Memory B cell (primary cell): ENCODE measurements at regions not wholly inside any gene's neighbourhood (a gene's known extent, or its start where the extent isn't known, plus 50 kb on each side); places are given as distances from the start of the nearest gene placed in this dataset.

Experiments used
- ATAC-seq: fragments of 150-1000 bp; cut with Tn5 transposase; 2 replicates; pipeline ENCODE4 v1.10.0; 2021; ENCODE audit warnings: low read depth, mild to moderate bottlenecking, moderate library complexity
- DNase-seq, 2 donors: peaks; one replicate each; pipeline ENCODE4 v3.0.0; 2022; ENCODE audit warnings: low spot score in 2 of 2
- H3K27ac Mint-ChIP-seq: one replicate; pipeline ENCODE4 v1.8.0; 2022; ENCODE audit warnings: mild to moderate bottlenecking, moderate library complexity, mixed read lengths
- H3K27me3 Mint-ChIP-seq: one replicate; pipeline ENCODE4 v1.8.0; 2022; ENCODE audit warnings: mixed read lengths
- H3K36me3 Mint-ChIP-seq: one replicate; pipeline ENCODE4 v1.8.0; 2022; ENCODE audit warnings: mild to moderate bottlenecking, mixed read lengths
- H3K4me1 Mint-ChIP-seq: one replicate; pipeline ENCODE4 v1.8.0; 2022; ENCODE audit warnings: mixed read lengths
- H3K4me3 Mint-ChIP-seq: one replicate; pipeline ENCODE4 v1.8.0; 2022; ENCODE audit warnings: mild to moderate bottlenecking, moderate library complexity, mixed read lengths
- H3K9me3 Mint-ChIP-seq: one replicate; pipeline ENCODE4 v1.8.0; 2022; ENCODE audit warnings: mixed read lengths

DNA sequence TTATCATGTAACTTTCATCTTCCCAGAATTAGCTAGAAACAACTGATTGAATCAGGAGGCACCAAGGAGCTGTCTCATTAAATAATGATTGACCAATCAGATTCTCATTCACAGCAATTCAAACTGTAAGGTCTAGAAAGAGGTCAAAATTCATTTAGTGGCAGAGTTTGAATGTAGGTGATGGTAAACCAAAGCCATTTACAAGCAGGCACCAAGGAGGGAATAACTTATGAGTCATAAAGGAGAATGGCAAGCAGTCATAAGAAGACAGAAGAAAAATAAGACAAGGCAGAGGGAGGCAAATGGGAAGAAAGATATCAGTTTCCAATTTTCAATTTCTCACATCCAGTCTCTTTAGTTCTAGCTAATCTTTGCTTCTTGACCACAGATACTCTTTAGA, 52.9 kb upstream of the DEFB112 start:
- peaks cover 3% of the 10 kb centered on the region for H3K9me3 Mint-ChIP-seq
- no peaks in the 10 kb centered on the region for H3K4me1 Mint-ChIP-seq
- H3K4me3 Mint-ChIP-seq, result no peak overlapping the region
- no peaks in the 10 kb centered on the region for H3K36me3 Mint-ChIP-seq
- H3K27ac Mint-ChIP-seq, result no peak overlapping the region
- ATAC-seq (no peak), DNase-seq (no peak)
- no peaks in the 10 kb centered on the region for H3K27me3 Mint-ChIP-seq

DNA sequence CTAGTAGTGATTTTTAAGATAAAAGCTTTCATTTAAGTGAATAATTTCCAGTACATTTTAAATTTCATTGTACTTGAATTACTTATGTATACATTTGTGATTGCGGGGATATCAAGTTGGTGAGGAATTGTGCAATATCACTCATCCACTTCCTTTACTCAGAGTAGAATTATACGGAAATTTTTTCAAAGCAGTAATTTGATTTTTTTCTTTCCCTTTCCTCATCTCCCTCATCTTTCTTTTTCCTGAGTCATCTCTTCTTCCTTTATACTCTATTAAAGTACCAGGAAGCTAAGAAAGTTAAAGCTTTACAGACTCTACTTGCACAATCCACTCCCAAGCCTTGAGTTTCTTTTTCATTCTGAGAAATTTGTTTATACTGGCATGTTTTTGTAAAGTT, 60.9 kb upstream of the DEFB112 start:
- Mint-ChIP-seq H3K27ac (no peak overlapping the region), H3K9me3 (no peaks in the 10 kb centered on the region), H3K4me3 (no peak overlapping the region), H3K27me3 (no peaks in the 10 kb centered on the region), H3K4me1 (no peaks in the 10 kb centered on the region), H3K36me3 (no peaks in the 10 kb centered on the region)
- no peak for ATAC-seq
- no peak for DNase-seq

DNA sequence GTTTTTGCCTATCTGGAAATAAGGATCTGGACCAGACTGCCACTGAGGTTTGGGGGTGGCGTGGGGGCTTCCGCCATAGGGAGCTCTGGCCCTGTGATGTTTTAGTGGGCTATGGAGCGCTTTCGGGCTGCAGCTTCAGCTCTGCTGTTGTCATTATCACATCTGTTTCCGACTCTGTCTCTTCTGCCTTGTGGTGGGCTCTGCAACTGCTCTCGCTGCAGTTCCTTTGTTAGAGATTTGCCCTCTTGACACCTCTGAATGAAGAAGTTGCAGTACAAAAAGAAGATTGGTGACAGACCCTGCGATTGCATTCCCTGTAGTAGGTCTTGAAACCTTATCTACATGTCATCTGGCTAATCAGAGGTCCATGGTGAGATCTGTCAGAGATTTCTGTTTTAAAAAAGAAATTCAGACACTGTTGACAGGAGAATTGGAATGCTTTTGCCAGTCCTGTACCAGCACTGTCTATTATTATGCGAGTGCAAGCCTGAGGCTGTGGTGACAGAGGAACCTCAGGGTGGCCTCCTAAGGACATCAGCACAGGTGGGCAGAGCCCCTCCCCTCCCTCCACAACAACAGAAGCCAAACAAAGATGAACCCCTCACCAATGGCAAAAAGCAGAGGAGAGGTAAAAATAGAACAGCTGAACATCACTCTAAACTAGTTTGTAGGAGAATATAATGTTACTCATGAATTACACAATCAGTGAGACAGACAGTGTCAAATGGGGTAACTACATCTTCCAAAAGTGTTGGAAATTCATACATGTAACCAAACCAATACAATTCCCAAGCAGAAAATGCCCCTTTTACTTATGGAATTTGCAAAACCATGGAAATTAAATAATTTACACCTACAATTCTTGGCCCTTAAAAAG, 63.5 kb upstream of the DEFB112 start:
- no peak for DNase-seq

DNA sequence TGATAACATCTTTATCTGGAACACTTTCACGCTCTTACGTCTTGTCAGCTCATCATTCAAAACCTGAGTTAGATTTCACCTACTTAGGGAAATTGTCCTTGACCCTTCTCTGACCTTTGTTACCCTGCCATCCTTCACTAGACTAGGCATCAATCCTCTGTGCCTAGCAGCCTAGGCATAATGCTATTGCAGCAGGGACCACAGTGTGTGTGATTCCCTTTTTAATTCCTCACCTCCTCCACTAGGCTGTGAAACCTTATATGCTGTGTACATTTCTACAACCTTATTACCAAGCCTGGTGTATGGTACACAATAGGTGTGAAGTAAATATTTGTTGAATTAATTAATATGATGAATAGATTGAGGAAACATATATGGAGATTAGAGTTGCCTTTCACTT, 66.7 kb upstream of the DEFB112 start:
- DNase-seq (no peak), ATAC-seq (no peak)
- H3K4me1 Mint-ChIP-seq, result no peaks in the 10 kb centered on the region
- no peaks in the 10 kb centered on the region for H3K27me3 Mint-ChIP-seq
- no peak overlapping the region for H3K4me3 Mint-ChIP-seq
- H3K36me3 Mint-ChIP-seq, result no peaks in the 10 kb centered on the region
- H3K27ac Mint-ChIP-seq, result no peak overlapping the region
- peaks cover 5% of the 10 kb centered on the region for H3K9me3 Mint-ChIP-seq

More for the DNA sequence above, 63.5 kb upstream of the DEFB112 start:
- Mint-ChIP-seq H3K9me3 (peaks cover 2% of the 10 kb centered on the region), H3K4me3 (no peak overlapping the region), H3K27ac (no peak overlapping the region), H3K27me3 (no peaks in the 10 kb centered on the region), H3K4me1 (no peaks in the 10 kb centered on the region), H3K36me3 (no peaks in the 10 kb centered on the region)
- no peak for ATAC-seq

DNA sequence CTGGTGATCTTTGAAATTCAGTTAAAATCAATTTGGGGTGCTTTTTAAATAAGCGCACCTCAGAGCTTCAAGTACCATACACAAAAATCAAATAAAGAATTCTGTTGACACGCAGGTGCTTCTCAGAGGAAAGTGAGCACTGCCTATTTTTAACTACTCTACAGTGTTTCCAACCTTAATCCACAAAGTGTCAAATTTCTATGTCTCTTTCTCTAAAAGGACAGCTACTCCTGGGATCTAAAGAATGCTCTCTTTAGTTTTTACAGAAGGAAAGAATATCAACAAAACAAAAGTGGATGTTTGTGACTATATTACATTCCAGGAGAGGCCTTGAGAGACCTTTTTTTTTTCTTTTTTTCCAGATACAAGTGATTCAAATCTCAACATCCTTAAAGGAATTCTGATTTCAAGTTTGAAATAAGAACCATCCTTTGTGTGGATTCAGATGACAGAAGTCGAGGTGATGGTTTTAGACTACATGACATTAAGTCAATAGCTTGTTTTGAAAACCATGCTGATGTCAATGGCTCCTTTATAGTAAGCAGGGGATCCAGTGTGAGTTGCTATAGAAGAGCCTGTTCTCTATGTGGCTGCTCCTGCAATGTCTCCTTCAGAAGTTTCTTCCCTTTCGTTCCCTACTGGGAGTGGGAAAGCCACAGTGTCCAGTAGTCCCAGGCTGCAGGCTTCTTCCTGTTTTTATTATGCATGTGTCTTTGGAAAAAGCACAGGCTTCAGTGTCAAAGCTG, 67.2 kb upstream of the DEFB112 start:
- Mint-ChIP-seq H3K4me3 (no peak overlapping the region), H3K4me1 (no peaks in the 10 kb centered on the region), H3K27me3 (no peaks in the 10 kb centered on the region), H3K36me3 (no peaks in the 10 kb centered on the region), H3K9me3 (peaks cover 5% of the 10 kb centered on the region), H3K27ac (no peak overlapping the region)
- no peak for ATAC-seq
- DNase-seq, result no peak

DNA sequence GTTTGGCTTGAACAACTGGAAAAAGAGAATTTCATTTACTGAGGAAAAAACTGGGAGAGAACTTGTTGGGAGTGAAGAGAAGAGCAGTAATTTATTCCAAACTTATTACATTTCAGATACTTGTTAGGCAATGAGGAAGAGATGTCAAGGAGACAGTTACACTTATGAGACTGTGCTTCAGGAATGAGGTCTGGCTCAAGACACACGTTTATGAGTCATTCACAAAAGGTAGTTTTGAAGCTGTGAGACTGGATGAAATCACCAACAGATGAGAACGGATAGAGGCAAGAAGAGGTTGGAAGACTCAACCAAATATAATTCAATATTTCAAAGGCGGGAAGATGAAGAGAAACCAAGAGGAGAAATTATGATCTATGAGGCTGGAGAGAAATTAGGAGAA, 70.6 kb upstream of the DEFB112 start:
- Mint-ChIP-seq H3K27ac (no peak overlapping the region), H3K27me3 (no peaks in the 10 kb centered on the region)

DNA sequence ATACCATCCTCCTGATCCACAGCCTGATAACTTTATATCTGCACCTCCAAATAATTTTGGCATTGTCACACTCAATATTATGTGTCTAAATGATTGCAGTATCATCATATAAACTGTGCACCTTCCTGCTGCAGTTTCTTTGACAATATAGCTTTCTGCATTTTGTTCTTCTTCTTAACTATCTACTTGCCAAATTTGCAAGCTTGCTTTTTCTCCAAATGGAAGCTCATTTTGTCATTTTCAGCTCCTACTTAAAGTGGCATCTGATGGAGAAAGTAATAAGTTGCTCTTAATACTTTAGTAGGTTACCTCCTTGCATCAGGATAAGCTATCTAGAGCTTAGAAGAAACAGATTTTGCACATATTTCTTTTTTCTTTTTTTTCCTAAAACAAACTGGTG, 74.0 kb upstream of the DEFB112 start:
- no peak for ATAC-seq
- no peak for DNase-seq
- Mint-ChIP-seq H3K9me3 (peaks cover 4% of the 10 kb centered on the region), H3K36me3 (no peaks in the 10 kb centered on the region), H3K27ac (no peak overlapping the region), H3K4me1 (no peaks in the 10 kb centered on the region), H3K4me3 (no peak overlapping the region), H3K27me3 (no peaks in the 10 kb centered on the region)

More for the DNA sequence above, 70.6 kb upstream of the DEFB112 start:
- Mint-ChIP-seq H3K36me3 (no peaks in the 10 kb centered on the region), H3K4me3 (no peak overlapping the region), H3K9me3 (peaks cover 5% of the 10 kb centered on the region), H3K4me1 (no peaks in the 10 kb centered on the region)
- DNase-seq (no peak), ATAC-seq (no peak)

DNA sequence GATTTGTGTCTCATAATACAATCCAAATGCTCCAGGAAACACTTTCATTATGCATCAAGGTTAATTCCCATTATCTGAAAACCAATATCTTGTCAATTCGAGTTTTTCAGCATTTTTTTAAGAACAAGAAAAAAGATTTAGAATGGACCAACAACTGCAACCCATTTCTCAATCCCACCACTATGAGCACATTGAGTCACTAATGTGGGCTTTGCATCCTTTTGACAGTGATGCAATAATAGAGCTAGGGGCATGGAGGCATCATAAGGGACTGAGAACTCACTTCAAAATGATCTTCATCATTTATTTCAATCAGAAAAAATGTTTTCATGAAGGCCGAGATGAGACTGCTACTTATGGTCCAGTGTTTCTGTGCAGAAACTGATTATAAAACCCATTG, 74.8 kb upstream of the DEFB112 start:
- Mint-ChIP-seq H3K4me3 (no peak overlapping the region), H3K4me1 (no peaks in the 10 kb centered on the region), H3K9me3 (peaks cover 4% of the 10 kb centered on the region), H3K27me3 (no peaks in the 10 kb centered on the region), H3K36me3 (no peaks in the 10 kb centered on the region), H3K27ac (no peak overlapping the region)
- no peak for ATAC-seq
- DNase-seq, result no peak

DNA sequence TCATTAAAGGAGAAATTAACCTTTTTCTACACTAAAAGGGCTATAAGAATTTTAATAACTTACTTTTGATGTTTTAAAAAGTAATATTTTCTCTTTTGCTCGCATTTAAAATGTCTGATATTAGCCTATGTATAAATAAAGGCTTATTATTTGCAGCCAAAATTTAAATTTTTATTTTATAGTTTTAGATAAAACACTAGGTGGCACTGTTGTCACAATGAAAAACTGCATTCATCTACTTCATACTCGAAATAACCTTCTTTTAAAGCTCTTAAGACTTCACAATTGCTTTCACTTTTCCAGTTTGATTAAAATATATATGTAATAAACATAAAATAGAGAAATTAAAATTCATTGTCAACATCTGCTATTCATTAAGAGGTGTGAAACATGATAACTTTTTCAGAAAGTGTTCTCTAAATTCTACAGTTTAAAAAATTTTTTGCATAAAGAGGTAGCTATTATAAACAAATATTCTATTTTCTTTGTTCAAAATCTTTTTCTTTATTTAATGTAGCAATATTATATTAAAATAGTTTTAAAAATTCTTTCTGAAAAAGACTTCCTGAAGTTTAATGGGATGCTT, 78.8 kb upstream of the DEFB112 start:
- Mint-ChIP-seq H3K27ac (no peak overlapping the region), H3K27me3 (no peaks in the 10 kb centered on the region), H3K36me3 (no peaks in the 10 kb centered on the region), H3K9me3 (no peaks in the 10 kb centered on the region), H3K4me3 (no peak overlapping the region), H3K4me1 (no peaks in the 10 kb centered on the region)
- ATAC-seq (no peak), DNase-seq (no peak)

DNA sequence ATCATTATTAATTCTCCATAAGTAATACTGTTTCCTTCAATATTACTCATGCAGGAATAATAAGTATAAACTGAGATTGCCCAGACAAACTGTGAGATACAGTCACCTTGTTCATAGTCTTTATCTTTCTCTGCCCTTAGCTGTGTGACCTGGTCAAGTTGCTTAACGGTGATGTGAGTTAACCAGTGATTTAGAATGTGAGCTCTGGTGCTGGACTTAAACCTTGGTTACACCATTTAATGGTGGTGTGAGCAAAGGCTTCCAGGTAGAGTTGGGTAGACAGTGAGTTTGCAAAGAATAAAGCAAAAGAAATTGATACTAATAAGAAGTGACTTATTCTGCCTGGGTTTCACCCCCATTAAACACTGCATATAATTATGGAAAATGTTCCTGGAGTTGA, 86.2 kb upstream of the DEFB112 start:
- H3K36me3 Mint-ChIP-seq, result no peaks in the 10 kb centered on the region
- no peak overlapping the region for H3K27ac Mint-ChIP-seq
- no peaks in the 10 kb centered on the region for H3K4me1 Mint-ChIP-seq
- H3K27me3 Mint-ChIP-seq, result no peaks in the 10 kb centered on the region
- no peak for DNase-seq
- H3K9me3 Mint-ChIP-seq, result peaks cover 3% of the 10 kb centered on the region
- ATAC-seq, result no peak
- no peak overlapping the region for H3K4me3 Mint-ChIP-seq

DNA sequence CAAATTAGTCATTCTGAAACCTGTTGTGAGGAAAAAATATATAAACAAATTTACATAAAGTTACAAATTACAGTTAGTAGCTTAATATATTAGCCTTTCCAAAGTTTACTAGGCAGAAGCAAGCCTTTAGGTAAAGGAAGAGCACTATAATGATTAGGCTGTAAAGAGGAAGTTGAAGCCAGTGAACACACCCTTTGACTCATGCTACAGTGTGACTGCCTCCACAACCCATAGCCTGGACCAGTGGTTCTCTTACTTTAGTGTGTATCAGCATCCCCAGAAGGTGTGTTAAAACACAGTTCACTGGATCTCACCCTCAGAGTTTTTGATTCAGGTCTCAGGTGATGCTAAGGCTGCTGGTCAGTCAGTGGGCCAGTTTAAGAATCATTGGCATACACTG, 91.4 kb upstream of the DEFB112 start:
- no peaks in the 10 kb centered on the region for H3K4me1 Mint-ChIP-seq
- no peak overlapping the region for H3K27ac Mint-ChIP-seq
- peaks cover 4% of the 10 kb centered on the region for H3K9me3 Mint-ChIP-seq
- H3K27me3 Mint-ChIP-seq, result no peaks in the 10 kb centered on the region
- DNase-seq, result no peak
- no peak for ATAC-seq
- H3K4me3 Mint-ChIP-seq, result no peak overlapping the region
- no peaks in the 10 kb centered on the region for H3K36me3 Mint-ChIP-seq

DNA sequence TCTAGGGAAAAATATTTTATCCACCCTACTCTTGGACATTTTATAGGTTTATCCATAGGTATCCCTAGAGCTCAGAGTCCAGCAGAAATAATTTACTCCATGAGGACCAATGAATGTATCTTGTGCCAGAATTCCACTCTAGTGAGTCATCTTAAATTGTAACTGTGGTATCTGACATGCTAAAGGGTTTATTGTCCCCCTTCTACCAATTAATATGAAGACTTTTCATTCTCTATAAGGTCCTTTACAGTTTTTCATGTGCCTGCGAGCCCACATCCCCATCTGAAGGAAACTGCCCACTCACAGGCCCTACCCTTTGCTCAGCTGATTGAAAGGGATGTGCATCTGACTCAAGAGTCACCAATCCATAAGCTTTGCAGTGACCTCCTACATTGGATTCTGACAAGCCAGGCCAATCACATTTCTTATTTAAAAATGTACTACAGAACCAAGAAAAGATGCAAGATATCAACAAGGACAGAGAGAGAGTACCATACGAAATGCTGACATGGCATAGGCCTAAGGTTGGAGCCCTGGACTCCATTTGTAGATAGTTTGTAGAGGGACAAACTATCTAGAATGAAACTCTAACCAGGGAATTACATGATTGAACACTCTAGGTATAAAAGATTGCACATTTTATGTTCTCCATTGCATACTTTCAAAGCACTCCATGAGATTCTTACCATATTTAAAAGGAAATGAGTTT, 93.4 kb upstream of the DEFB112 start:
- ATAC-seq (no peak), DNase-seq (no peak)
- no peaks in the 10 kb centered on the region for H3K4me1 Mint-ChIP-seq
- peaks cover 4% of the 10 kb centered on the region for H3K9me3 Mint-ChIP-seq
- H3K4me3 Mint-ChIP-seq, result no peak overlapping the region
- no peak overlapping the region for H3K27ac Mint-ChIP-seq
- H3K36me3 Mint-ChIP-seq, result no peaks in the 10 kb centered on the region
- no peaks in the 10 kb centered on the region for H3K27me3 Mint-ChIP-seq

DNA sequence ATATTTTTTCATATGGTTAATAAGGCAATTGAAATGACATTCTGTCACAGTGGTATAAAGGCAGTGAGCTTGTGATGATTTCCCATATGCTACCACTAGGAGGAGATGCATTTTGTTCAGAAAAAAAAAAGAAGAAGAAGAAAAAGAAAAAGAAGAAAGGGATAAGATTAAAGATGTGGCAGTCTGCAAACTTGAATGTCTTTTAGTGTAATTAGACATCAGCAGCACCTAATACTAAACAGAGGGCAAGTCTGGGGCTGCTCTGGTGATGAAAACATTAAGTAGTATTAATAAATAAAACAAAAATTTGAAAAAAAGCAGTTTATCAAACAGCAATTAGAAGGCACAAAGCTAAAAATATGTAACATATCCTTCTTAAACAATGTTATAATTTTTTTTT, 95.4 kb upstream of the DEFB112 start:
- H3K9me3 Mint-ChIP-seq, result peaks cover 6% of the 10 kb centered on the region
- H3K27me3 Mint-ChIP-seq, result no peaks in the 10 kb centered on the region
- DNase-seq, result no peak
- H3K4me3 Mint-ChIP-seq, result no peak overlapping the region
- no peaks in the 10 kb centered on the region for H3K4me1 Mint-ChIP-seq
- no peak overlapping the region for H3K27ac Mint-ChIP-seq
- H3K36me3 Mint-ChIP-seq, result no peaks in the 10 kb centered on the region
- ATAC-seq, result no peak

DNA sequence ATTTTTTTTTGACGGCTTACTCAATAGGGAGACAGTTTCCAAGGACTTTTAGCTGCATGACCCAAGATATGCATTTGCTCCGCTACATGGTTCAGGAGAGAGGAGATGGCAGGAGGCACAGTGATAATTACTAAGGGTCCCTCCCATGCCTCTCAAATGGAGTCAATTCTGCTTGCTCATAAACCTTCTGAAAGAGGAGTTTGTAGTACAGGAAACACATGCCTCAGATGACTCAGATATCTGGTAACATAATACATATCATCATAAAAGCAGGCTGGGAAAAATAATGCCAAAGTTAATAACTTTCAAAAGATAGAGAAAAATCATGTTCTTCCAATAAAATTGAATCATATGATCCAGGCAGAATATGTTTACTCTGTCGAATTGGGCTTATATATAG, 97.6 kb upstream of the DEFB112 start:
- no peak for DNase-seq
- Mint-ChIP-seq H3K4me1 (no peaks in the 10 kb centered on the region), H3K36me3 (no peaks in the 10 kb centered on the region), H3K27ac (no peak overlapping the region), H3K9me3 (peaks cover 5% of the 10 kb centered on the region), H3K4me3 (no peak overlapping the region), H3K27me3 (no peaks in the 10 kb centered on the region)
- ATAC-seq, result no peak
